Breast epithelium (tissue), 3 donors: ENCODE measurements at regions not wholly inside any gene's neighbourhood (a gene's known extent, or its start where the extent isn't known, plus 50 kb on each side); places are given as distances from the start of the nearest gene placed in this dataset.

Experiments used
- POLR2A ChIP-seq: fragments of 450-650 bp; IDR thresholded peaks from one replicate; pipeline ENCODE4 v1.6.1; 2016; ENCODE audit warnings: antibody characterized with exemption, mild to moderate bottlenecking, moderate library complexity
- POLR2AphosphoS5 ChIP-seq, 3 donors: sonication (generic); formaldehyde crosslinking; IDR thresholded peaks; one replicate each; pipeline ENCODE4 v1.6.1; 2017; ENCODE audit warnings: antibody characterized with exemption in 3 of 3
- TF ChIP-seq, protein P1 (sequence below), 3 donors: fragments of 450-650 bp; IDR thresholded peaks; one replicate each; pipeline ENCODE4 v1.5.1; 2016 to 2017; ENCODE audit warnings: antibody characterized with exemption in 3 of 3, mild to moderate bottlenecking in 3 of 3, moderate library complexity in 3 of 3

DNA sequence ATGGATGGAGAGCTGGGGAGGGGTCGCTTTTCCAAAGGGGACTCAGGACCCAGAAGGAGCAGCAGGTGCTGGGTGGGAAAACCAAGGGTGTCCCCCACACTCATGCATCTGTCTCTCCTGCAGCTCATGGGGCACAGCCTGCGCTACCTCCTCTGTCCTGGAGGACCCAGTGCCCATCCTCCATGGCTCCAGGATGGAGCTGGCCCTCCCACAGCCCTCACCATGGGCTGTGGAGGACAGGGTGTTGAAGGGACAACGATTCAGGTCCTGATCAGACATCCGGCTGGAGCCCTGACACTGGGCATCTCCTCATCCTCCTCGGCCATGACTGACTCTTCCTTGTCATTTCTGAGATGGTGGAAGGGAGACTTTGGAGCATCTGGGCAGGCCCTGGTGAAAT is 97.9 kb upstream of the SULF2 start:
- TF ChIP-seq POLR2AphosphoS5 (IDR thresholded peaks at IDR 0.05): no peak
- TF ChIP-seq, protein P1, sequence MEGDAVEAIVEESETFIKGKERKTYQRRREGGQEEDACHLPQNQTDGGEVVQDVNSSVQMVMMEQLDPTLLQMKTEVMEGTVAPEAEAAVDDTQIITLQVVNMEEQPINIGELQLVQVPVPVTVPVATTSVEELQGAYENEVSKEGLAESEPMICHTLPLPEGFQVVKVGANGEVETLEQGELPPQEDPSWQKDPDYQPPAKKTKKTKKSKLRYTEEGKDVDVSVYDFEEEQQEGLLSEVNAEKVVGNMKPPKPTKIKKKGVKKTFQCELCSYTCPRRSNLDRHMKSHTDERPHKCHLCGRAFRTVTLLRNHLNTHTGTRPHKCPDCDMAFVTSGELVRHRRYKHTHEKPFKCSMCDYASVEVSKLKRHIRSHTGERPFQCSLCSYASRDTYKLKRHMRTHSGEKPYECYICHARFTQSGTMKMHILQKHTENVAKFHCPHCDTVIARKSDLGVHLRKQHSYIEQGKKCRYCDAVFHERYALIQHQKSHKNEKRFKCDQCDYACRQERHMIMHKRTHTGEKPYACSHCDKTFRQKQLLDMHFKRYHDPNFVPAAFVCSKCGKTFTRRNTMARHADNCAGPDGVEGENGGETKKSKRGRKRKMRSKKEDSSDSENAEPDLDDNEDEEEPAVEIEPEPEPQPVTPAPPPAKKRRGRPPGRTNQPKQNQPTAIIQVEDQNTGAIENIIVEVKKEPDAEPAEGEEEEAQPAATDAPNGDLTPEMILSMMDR (IDR thresholded peaks at IDR 0.05): no peak
- no peak for TF ChIP-seq POLR2A
